HG02885 (cell line): ENCODE measurements at regions not wholly inside any gene's neighbourhood (a gene's known extent, or its start where the extent isn't known, plus 50 kb on each side); places are given as distances from the start of the nearest gene placed in this dataset.

Experiments
- ATAC-seq: cut with Tn5 transposase; IDR thresholded peaks from one replicate; pipeline ENCODE4 v1.9.1; 2021; ENCODE audit warnings: mild to moderate bottlenecking; ENCODE audit not compliant: unreplicated experiment, poor library complexity

DNA sequence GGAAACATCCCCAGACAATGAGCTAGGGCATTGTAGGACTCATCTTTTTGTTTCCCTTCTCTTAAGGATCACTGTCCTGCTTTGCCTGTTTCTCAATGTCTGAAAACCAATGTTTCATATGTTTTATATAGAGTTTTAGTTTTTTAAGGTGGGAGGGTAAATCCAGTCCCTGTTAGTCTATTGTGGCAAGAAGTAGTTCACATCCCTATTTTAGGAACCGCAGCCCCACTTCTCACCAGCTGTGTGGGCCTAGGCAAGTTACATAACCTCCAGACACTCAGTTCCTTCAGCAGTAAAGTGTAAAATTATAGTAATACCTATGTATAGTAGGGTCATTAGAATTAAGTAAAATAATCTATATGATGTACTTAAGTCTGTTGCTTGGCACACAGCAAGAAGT lies 105.8 kb upstream of the WLS start:
- ATAC-seq: no peak

DNA sequence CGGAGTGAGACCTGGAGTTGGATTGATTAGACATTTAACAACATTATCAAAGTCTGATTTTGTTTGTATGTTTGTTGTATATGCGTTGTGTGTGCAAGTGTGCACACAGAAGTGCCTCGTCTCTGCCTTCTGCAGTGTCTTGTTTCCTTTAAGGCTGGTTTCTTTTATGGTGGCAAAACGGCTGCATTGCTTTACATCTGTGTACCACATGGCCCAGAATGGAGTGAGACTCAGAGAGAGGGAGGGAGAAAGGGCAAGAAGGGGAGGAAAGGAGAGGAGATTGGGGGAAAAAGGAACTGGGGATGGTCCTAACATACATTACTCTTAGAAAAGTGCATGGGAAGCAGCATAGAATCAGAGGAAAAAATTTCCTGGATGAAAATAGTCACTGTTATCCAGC lies 99.7 kb upstream of the WLS start:
- ATAC-seq: no peak

DNA sequence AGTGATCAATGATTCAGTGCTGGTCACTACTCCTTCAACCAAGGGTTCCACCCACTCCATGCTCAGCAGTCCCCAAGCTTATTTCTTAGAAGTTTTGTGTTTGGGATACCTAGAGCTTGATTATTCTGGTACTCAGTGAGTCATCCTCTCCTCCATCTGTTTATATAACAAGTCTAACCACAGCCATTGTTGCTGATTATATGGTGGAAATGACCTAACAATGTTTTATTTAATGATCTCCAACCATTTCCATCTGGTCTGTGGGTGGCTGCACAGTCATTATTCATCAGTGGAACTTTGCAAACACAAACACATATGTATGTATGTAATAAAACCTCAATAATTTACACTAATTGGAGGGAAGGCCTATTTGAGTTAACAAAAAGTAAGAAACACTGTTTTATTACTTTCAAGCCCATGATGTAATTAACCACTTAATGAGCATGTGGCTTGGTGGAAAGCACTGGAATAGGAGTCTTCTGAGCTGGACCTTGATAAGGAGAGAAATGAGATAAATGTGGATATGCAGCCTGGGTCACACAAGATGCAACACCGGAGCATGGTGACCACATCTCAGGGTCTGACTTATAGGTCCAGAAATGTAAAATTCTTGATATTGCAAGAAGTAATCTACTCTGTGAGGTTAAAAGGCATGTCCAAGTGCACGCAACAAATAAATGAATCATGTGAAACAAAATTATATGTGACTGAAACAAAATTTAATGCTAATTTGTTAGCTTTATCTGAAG lies 99.0 kb upstream of the WLS start:
- no peak for ATAC-seq

DNA sequence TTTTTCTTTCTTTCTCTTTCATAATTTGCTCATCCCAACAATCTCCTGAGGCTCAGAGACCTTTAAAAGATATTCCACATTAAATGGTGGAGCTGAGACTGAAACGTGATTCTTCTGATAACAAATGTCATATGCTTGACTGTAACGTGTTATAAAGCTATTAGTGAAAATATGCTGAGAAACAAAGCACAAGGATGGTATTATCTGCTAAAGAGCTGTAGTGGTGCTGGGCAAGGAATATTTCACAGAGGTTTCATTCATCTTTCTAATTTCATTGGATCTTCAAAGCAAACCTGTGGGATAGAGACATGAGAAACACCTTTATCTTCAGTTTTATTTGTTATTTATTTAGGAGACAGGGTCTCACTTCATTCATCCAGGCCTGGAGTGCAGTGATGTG lies 98.1 kb upstream of the WLS start:
- ATAC-seq: no peak

DNA sequence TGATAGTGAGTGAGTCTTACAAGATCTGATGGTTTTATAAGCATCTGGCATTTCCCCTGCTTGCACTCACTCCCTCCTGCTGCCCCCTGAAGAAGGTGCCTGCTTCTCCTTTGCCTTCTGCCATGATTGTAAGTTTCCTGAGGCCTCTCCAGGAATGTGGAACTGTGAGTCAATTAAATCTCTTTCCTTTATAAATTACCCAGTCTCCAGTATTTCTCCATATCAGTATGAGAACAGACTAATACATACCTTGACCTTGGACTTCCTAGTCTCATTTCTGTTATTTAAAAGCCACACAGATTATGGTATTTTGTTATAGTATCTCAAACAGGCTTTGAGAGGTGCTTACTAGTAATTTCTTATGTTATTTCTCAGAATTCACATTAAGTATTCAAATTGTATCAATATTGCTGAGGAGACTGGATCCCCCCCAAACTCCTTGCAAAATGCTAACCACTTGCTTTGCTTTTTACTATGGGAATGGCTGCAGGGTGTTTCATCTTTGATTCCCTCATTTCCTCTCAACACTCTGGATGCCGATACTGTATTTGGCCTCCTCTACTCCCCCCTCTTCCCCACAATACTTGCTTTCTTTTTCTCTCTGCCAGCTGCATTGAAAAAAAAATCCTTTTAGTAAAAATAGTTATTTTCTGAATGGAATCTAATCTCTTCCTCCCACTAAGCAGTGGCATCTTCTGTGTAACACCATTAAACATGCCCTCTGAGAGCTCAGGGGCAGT lies 96.9 kb upstream of the WLS start:
- no peak for ATAC-seq

DNA sequence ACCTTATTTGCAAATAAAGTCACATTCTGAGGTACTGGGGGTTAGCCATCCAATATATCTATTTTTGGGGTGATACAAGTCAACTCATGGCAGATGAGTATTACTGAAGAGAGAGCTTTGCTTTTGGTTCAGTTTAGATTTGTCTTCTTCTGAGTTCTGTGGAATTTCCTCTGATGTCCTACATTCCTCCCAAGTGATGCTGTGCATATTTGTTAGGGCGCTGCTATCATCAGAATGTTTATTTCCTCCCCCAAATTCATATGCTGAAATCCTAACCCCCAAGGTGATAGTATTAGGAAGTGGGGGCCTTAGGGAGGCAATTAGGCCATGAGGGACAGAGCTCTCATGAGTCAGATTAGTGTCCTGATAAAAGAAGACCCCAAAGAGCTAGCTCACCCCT lies 96.2 kb upstream of the WLS start:
- no peak for ATAC-seq

DNA sequence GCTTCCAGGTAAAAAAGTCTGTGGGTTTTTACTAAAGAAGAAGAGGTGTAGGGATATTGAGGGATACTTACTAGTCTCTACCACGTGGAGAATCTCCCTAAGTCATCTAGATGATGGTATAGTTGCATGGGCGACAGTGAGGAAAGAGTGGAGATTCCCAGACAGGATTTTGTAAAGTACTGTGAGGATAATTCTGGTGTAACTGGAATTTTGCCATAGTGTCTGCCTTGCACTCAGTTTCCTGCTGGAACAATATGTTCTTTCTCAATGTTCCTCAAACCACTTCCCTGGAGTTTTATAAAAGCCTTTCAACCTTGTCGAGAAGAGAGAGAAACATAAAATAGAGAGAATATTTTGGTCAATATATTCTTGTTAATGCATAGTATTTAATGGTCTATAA lies 95.1 kb upstream of the WLS start:
- no peak for ATAC-seq

DNA sequence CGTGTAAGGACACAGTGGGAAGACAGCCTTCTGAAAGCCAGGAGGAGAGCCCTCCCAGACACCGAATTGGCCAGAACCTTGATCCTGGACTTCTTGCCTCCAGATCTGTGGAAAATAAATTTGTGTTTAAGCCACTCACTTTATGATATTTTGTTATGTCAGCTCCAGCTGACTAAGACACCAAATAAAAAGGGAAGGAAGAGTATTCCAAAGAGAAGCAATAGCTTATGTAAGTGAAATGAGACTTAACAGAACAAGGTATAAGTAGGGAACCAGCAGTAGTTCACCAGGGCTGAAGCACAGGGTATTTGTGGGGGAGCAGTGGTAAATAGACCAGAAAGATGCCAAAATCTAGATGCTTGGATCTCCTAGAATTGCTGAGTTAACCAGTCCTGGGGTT lies 94.2 kb upstream of the WLS start:
- no peak for ATAC-seq

DNA sequence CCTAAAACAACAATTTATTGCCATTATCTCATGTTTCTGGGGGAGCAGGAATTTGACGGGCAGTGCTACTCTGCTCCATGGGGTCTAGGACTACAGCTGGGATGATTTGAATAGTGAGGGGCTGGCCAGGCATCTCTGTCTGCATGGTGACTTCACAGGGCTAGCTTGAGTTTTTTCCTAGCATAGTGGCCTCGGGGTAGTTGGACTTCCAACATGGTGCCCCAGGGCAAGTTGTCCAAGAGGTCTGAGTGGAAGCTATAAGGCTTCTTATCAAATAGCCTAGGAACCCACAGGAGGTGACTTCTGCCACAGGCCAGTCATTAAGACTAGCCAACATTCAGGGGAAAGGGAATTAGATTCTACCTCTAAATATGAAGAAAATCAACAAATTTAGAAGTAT lies 92.0 kb upstream of the WLS start:
- no peak for ATAC-seq

DNA sequence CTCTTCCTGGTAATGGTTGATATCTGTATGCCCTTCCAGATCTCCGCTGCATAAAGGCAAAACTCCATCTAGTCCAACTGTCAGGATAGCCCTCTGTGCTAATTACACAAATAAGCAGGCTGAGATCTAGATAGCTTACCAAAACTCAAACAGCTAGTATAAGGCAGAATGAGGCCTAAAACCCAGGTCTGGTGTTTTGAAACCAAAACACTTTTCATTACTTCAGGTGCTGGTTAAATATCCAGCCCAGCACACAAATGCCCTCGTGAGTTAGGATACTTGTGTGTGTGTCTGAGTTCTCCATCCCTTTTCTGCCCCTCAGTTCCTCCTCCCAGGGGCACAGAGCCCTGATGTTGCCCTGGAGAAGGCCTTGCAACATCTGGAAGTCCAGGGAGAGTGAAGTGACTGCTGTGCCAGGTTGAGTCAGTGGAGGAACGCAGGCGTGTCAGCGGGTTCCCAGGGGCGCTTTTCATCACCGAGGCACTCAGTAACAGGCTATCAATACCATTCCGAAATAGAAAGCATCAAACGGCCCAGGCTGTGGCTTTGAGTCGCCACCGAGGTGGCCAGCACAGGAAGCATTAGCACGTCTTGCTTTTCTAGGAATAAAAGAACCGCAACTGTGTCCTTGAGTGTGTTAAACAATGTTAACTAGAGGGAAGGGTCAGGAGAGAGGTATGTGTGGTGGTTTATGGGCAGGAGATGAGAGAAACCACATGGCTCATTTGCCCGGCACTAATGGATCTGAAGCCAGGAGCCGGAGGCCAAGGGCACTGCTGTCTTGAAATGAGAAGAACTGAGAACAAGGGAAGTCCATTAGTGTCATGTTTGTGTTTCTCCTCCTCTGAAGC lies 90.7 kb upstream of the WLS start:
- ATAC-seq: no peak

DNA sequence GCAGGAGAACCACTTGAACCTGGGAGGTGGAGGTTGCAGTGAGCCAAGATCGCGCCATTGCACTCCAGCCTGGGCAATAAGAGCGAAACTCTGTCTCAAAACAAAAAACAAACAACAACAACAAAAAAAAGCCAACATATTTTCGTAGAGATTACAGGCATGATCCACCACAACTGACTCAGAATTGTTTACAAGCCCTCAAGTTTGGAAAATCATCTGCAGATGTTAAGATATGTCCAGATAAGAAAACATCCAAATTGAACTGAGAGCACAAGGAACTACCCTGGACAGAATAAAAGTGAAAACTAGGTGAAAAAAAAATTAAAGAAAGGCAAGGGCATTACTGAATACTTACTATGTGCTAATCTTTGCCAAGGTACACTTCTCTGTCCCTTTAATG lies 89.8 kb upstream of the WLS start:
- ATAC-seq: no peak

DNA sequence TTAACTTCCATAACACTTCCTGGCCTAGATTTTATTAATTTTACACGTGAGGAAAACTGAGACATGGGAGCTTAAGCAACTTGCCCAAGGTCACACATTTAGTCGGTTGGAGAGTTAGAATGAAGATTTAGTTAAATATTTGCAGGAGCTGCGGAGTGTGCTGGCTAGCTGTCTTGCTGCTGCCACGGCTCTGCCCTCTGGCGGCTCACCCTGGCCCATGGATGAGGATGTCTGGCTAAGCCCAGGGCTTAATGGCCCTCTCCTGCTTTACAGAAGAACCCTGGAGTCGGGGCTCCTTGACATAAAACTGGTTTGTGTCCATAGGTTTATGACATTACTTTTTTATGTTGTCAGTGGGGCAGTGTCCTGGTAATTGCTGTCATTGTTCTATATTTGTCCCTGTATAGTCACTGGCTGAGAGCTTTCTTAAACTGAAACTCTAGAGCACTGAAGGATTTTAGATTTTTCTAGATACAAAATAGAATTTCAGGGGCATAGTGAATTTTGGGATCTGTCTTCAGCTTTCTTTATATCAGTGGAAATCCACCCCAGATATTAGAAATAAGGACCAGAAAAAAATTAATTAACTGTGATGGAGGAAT lies 88.9 kb upstream of the WLS start:
- ATAC-seq: no peak

DNA sequence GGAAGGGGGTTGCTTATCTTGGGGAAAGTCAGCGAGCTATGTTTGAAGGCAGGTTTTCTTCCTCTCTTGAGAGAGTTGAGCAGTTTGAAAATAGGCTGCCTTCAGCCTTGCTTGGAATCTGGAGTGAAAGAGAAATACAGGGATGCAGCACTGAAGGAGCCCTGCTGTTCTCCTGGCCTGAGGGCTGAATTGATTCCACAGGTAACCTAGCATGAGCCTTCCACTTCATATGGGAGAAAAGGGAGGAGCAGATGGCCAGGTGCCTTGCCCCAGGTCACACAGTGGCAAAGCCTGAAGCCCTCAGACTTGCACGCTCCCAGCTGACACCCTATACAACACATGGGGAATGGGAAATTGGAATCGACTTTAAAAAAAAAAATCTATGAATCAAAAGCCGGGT lies 88.0 kb upstream of the WLS start:
- no peak for ATAC-seq

DNA sequence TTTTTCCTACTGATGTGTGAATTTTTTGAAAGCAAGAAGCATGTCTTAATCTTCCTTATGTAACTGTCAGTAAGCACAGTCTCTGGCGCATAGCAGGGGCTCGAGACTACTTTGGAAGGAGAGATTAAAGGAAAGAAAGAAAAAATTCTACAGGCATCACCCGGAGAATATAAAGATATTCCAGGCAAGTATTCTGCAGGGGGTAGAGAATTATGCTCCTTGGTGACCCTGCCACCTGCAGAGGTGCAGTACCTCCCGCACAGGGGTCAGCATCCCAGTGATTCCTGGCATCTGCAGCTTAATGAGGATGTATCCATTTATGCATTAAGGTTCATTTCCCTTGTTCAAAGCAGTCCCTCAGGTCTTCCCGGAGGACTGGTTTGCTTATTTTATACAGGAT lies 87.6 kb upstream of the WLS start:
- no peak for ATAC-seq

DNA sequence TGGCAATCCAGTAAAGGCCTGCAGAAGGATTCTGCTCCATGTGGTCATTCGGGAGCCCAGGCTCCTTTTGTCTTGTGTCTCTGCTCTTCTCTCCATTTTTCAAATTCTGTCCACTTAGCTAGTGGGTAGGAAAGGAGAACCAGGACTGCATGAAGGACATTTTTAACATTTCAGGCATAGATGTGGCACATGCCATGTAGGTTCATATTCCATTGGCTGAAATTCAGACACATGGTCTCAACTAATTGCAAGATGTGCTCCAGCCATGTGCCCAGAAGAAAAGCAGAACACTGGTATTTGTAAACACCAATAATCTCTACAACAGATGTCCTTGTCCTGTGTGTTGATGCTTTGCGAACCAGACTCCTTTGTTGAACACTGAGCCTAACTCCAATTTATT lies 85.2 kb upstream of the WLS start:
- no peak for ATAC-seq

DNA sequence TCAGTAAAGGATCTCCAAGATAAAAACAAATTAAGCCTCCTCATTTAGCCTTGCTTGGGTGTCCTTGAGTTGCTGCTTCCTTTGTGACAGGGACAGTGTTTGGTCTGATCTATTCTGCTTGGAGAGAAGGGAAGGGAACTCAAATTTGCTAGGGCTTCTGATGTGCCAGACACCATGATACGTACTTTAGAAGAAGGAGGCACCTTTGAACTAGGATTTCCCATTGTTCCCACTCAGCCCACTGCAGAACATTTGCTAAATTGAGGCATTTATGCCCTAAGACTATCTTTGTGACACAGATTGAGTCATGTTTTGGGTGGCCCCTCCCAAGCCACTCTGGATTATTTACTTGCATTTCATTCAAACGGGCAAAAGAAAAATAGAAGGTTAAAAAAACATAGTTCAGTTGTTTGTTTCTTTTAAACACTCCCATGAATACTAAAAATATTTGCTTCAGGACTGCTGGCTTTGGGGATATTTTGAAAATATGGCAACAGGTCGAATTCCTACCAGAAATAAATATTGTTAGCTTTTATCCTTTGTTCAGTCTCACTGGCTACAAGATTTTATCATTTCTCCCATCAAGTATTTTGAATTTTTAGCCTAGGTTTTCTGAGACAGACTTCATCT lies 81.9 kb upstream of the WLS start:
- no peak for ATAC-seq

DNA sequence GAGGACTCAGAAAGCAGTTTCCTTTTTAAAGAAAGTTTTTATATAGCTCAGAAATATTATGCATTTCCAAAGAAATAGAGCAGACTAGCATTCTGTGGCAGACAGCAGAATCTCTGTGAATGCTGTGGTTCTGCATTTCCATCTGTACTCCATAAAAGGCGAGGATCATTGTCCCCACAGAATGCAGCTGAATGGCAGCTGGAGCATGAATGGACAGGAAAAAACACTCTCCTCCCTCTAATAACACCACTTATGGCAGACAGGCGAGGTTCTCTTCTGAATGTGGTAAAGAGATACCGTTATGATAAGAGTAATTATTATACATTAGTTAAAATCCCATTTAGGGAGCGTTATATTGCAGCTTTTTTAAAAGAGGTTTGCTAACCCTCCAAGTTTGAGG lies 81.4 kb upstream of the WLS start:
- ATAC-seq: no peak

DNA sequence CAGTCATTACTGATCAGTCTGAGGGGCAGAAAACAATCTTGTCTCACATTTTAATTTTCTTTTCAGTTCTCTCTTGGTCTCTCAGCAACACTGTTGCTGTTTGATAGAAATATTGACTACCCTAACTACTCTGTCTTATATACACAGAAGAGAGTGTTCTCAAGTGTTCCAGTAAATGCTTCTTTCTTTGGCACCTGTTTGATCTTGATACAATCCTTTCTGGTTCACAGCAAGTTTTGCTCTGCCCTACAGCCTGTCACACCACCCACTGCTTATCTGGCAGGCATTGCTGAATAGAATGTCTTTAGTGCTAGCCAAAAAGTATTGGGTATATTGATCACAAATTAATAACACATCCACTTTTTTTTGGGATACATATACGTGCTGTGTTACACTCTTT lies 75.7 kb upstream of the WLS start:
- no peak for ATAC-seq

DNA sequence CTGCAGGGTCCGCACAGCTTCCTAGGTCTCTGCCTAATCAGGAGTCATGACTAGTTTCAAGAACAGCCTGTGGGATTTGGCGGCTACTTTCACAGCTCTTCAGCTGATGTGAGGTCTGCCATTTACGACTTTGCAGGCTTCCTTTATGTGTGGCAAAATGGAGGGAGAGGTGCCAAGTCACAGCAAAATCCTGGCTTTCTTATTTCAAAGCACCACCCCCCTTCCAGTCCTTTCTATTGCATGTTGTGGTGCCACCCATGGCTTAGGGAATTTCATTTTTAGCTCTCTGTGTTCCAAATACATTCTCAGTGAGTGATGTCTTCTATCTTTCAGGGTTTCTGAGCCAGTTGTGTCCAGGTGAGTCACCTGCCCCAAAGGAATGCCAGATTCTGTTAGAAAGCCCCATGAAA lies 75.1 kb upstream of the WLS start:
- ATAC-seq: no peak

DNA sequence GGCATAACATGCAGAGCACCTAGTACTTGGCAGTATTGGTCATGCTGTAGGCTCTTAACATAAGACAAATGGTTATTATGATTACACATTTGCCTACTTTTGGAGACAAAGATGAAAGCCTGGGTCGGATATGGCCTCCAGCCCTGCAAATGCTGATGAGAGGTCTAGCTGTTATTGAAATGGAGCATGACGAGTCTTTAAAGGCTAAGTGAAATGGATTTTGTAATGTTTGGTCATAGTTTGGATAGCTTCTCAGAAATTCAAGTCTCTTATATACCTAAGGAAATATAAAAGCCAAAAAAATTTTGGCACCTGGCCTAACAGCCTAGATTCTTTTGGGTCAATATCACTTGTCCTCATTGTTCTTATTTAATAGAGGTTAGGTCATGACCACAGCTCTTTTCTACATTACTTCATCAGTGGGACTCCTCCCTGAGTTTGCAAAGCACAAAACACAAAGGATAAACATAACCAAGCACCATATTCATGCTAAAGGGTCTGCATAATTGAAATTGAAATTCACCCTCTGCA lies 69.2 kb upstream of the WLS start:
- ATAC-seq: no peak
